ENCODE measurements at regions not wholly inside any gene's neighbourhood (a gene's known extent, or its start where the extent isn't known, plus 50 kb on each side); places are given as distances from the start of the nearest gene placed in this dataset.

GRCh38 chr4:136850446-136850845, 681.8 kb downstream of the PCDH18 start:
- DNase-seq (ENCODE audit: low read depth) = no peak
- no peak for TF ChIP-seq CTCF (IDR thresholded peaks at IDR 0.05; ENCODE audit: low read length, missing control alignments)
- H3K4me3 ChIP-seq (replicated peaks; ENCODE audit: low read depth, low read length) = no peak overlapping the region

- DNase-seq (ENCODE audit: low read depth) = no peak
- no peak for TF ChIP-seq CTCF (IDR thresholded peaks at IDR 0.05; ENCODE audit: low read length, missing control alignments)
- H3K4me3 ChIP-seq (replicated peaks; ENCODE audit: low read depth, low read length) = no peak overlapping the region
Observed at GRCh38 chr4:136847881-136848621, 684.2 kb downstream of the PCDH18 start.

- no peak overlapping the region for H3K4me3 ChIP-seq (replicated peaks; ENCODE audit: low read depth, low read length)
- DNase-seq (ENCODE audit: low read depth) = no peak
- no peak for TF ChIP-seq CTCF (IDR thresholded peaks at IDR 0.05; ENCODE audit: low read length, missing control alignments)
Observed at GRCh38 chr4:136841526-136841925, 690.8 kb downstream of the PCDH18 start.

- no peak for TF ChIP-seq CTCF (IDR thresholded peaks at IDR 0.05; ENCODE audit: low read length, missing control alignments)
- H3K4me3 ChIP-seq (replicated peaks; ENCODE audit: low read depth, low read length) = no peak overlapping the region
- no peak for DNase-seq (ENCODE audit: low read depth)
Observed at GRCh38 chr4:136838607-136839006, 693.7 kb downstream of the PCDH18 start.

GRCh38 chr4:136831553-136831952, 700.7 kb downstream of the PCDH18 start:
- DNase-seq (ENCODE audit: low read depth) = no peak
- no peak for TF ChIP-seq CTCF (IDR thresholded peaks at IDR 0.05; ENCODE audit: low read length, missing control alignments)
- no peak overlapping the region for H3K4me3 ChIP-seq (replicated peaks; ENCODE audit: low read depth, low read length)

- TF ChIP-seq CTCF (IDR thresholded peaks at IDR 0.05; ENCODE audit: low read length, missing control alignments) = no peak
- DNase-seq (ENCODE audit: low read depth) = no peak
- no peak overlapping the region for H3K4me3 ChIP-seq (replicated peaks; ENCODE audit: low read depth, low read length)
Observed at GRCh38 chr4:136829280-136829679, 703.0 kb downstream of the PCDH18 start.

- no peak overlapping the region for H3K4me3 ChIP-seq (replicated peaks; ENCODE audit: low read depth, low read length)
- no peak for DNase-seq (ENCODE audit: low read depth)
- no peak for TF ChIP-seq CTCF (IDR thresholded peaks at IDR 0.05; ENCODE audit: low read length, missing control alignments)
Observed at GRCh38 chr4:136823020-136823419, 709.3 kb downstream of the PCDH18 start.

Measured in fibroblast of pulmonary artery (primary cell).